Lung microvascular endothelial cell (primary cell): ENCODE measurements at regions not wholly inside any gene's neighbourhood (a gene's known extent, or its start where the extent isn't known, plus 50 kb on each side); places are given as distances from the start of the nearest gene placed in this dataset.
"Not testable (repeated sequence)": the region's sequence is repeated elsewhere in the genome, so short reads cannot be mapped to it uniquely, and the experiment has no call there.

ENCODE experiments used
- DNase-seq, 2 donors: peaks; one replicate each; pipeline versions ENCODE4 v3.0.0 to v3.0.0-alpha.2; 2010; ENCODE audit warnings: low read depth in 2 of 2

DNA sequence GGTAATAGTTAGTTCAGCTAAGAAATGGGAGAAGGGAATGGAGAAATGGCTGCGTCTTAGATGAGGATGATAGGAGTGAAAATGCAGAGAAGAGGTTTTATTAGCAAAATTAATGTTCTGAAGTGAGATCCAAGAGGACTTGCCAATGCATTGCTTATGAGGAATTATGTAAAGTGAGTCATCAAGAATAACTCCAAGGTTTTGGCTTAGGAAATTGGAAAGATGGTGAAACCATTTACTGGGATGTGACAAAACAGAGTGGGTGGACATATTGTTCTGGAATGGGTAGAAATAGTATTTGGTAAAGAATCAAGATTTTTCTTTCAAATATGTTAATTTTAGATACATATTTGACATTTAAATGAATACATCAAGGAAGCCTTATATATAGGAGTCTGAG, 306.6 kb upstream of the CYRIA start:
- no peak for DNase-seq

DNA sequence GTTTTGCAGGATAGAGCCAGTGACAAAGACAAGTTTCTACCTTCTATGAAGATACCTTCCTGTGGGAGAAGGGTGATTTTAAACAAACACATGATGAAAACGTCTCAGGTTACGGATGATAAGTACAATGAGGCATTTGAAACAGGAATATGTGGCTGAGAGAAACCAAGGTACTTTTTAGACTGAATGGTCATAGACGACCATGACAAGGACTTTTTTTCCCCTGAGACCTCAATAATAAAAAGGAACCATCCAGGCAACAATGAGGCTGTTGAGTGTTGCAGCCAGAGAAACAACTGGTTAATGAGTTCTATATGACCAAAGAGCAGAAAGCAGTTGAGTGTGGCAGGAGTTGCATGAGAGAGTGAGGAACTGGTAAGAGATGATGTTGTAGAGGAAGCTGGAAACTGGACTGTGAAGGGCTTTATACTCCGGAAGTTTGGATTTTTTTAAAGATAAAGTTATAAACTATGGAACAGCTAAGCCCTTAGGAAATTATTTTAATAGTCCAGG, 306.1 kb upstream of the CYRIA start:
- DNase-seq = no peak

DNA sequence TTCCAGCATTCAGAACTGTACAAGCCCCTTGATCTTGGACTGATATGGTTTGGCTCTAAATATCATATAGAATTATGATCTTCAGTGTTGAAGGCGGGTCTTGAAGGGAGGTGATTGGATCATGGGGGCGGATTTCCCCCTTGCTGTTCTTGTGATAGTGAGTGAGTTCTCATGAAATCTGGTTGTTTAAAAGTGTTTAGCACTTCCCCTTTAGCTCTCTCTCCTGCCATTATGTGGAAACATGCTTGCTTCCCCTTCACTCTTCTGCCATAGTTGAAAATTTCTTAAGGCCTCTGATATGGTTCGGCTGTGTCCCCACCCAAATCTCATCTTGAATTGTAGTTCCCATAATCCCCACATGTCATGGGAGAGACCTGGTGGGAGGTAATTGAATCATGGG, 305.3 kb upstream of the CYRIA start:
- DNase-seq = not testable (repeated sequence)

DNA sequence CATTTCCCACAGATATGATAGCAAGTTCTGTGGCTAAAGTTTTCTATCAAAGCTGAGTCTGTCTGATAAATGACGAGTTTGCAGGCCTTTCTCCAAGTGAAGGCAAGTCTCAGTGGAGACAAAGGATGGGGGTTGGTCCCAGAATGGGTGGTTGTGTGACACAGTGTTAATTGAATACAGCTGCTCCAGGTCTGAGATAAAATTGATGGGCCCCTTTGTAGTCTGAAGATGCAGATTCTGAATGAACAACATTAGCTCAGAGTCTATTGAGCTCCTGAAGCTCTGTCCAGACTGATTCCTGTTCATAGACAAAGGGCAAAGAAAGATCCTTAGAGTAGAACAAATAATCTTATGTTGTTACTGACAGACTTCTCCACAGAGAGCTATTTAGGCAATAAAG, 296.9 kb upstream of the CYRIA start:
- no peak for DNase-seq

DNA sequence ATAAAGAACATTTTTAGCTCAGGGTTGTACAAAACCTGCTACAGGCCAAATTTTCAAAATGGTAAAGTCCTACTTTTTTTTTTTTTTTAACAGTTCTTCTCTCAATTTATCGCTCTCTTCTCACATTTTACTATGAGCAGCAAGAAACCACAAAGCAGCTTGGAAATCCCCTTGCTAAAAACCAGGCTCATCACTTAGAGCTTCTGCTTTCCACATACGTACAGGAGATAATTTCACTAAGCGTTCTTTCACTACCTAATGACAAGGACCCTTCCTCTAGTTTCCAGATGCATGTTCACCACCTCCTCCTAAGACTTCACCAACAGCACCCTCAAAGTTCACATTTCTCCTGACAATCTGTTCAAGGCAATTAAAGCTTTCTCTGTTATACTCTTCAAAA, 294.9 kb upstream of the CYRIA start:
- no peak for DNase-seq

DNA sequence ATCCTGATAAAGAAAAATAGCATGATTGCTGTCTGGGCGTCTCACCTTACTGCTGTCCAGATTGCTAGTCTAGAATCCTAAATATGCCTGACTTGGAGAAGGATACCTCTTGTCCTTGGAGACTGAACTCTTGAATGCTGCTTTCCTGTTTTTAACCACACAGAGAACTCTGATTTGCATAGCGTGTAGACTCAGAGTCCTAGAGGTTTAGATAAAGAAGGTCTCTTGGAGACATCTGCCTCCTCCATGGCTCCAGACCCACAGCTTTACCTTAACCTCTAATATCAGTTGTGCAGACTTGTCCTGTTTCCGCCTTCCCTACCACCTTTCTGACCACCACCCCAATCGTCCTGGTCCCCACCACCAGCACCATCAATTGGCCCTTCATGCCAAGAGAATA, 292.6 kb upstream of the CYRIA start:
- no peak for DNase-seq

DNA sequence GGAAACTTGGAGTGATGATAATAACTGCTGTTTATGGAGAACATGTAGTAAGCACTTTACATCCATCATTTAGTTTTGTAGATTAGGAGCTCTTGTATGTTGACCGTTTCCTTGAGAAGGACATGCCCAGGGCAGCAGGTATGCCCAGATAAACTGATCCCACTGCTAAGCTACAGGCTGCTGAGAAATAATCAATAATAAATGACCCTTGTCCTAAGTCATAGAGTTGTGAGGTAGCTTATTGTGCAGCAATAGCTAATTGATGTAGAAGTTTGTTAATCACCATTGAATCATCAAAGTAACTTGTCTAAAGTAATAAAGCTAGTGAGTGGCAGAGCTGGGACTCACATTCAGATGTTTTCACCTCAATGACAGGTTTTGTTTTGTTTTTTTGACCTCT, 287.2 kb upstream of the CYRIA start:
- no peak for DNase-seq

DNA sequence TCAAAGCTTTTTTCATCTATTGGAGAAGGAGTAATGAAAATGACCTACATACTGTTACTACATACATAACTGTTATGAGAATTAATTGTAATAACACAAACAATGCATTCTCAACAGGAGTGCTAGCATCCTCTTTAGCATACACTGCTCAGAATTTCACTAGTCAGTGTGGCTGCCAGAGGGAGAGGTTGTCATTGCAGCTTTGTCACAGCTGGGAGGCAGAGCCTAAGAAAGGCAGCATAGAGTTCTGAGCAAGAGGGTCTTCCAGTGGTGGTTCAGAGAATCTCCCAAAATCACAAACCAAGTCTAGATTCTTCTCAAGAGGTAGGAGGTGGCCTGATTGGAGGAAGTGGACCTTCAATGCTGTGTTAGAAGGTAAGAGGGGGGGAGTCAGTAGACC, 286.7 kb upstream of the CYRIA start:
- DNase-seq = no peak

DNA sequence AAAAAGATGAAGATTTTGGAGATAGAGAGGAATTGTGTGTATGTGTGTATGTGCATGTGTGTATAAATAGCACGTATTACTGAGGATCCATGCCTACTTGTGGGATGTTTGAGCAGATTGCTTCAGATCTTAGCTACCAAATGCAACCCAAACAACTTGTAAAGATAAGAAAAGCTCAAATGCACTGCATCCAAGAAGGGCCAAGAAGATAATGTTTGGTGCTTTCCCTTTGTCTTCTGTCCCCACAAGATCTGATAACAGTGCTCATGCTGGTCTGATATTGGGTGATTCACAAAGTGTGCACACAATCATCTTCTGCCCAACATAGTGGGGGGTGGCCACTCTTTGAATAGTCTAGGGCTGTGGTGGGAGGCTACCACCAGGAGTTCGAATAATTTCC, 284.8 kb upstream of the CYRIA start:
- DNase-seq = no peak

DNA sequence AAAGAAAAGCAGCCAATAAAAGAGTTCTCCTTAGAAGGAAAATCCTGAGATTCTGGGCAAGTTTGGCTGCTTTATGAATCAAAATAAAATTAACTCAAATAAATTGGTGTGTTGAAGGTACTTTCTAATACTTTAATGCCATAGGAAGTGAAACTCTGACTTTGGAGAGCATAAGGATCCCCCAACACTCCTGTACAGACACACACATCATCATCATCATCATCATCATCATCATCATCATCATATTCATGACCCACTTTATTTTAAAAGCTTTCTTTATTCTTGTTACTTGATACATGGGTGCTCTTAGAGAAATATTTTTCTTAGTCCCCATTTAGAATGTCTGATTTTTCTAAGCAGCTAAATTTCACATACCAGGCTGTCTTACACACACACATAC, 283.1 kb upstream of the CYRIA start:
- DNase-seq = no peak

DNA sequence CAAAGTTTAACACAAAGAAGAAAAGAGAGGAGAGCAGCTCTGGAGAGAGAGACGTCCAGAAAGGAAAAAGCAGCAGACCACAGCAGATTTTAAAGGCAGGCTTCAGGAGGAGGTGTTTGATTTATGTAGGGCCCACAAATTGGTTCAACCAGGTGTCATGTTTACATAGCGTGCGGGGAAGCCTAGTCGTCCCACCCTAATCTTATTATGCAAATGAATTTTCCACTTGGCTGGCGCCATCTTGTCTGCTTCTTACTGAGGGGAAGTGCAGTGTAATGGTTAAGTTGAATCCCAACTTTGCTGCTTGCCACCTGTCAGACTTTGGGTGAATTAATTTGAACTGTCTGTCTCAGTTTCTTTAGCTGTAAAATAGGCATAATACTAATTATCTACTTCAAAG, 282.4 kb upstream of the CYRIA start:
- DNase-seq = no peak

DNA sequence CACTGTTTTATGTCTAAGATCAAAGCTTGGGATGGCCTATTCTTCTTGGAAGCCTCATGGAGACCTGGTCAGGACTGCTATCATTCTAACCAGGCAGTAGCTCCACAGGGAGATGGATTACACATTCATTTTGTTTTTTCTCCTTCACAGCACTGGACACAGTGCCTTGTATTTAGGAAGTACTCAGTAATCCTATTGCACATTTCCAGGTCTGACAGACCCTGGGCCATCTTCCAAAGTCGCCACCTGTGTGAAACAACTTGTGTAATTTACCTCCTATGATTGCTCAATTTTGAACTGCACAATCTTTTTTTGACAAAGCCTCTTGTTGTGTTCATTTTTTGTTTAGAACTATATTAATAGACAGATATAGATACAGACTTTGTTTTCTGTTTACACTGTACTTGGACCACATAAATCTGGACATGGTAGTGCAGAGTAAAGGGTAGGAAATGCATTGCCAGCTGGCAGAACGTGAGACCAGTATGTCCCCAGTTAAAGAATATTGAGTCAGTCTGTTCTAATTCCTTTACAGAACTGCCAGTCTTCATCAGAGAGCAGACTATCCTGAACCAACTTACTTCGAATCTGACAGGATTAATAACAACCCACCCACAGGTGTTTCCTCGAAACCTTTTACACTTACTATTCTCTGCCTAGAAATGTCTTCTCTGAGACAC, 277.8 kb upstream of the CYRIA start:
- no peak for DNase-seq

DNA sequence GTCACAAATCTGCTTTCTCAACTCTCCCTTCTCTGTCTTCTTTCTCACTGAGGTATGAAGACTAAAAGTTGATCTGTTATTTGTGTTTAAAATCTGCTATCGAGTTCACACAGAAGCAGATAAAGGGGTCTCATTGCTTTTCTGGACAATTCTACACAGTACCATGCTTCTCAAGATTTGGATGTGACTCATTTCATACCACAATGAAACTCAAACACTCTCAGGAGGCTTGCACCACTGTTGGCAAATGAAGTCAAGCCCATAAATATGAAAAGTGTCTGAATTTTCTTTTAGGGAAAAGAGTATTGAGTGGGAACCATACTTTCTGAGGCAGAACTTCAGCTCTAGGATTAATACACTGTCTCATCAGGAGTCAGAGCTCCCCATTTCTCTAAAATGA, 274.6 kb upstream of the CYRIA start:
- DNase-seq = no peak

DNA sequence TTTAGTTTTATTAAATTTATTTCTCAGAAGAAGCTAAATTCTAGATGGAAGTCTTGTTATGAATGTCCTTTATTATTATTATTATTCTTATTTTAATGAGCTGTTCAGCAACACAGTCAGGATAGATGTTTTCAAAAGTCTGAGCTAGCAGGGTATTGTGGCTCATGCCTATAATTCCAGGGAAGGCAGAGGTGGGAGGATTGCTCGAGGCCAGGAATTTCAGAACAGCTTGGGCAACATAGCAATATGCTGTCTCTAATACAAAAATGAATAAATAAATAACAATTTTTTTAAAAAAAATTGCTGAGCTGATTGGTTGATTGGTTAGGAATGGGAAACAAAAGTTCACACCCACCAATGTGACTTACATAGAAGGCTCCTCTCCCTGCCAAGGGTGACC, 274.1 kb upstream of the CYRIA start:
- no peak for DNase-seq

DNA sequence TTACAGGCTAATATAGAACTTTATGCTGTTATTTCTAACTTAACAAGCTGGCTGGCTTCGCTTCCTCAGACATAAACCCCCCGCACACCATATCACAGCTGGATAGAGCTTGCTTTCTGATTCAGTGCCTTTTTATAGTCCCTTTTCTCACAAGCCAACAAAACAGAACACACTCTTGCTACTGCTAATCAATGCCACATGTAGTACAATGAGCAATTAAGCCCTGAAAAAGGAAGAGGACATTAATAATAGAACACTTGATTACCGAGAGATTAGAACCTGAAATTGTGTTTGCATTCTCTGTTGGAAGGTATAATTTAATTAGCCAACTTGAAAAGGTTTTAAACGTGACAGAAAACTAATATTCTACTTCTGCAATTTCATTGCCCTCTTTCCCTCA, 267.7 kb upstream of the CYRIA start:
- DNase-seq = no peak

DNA sequence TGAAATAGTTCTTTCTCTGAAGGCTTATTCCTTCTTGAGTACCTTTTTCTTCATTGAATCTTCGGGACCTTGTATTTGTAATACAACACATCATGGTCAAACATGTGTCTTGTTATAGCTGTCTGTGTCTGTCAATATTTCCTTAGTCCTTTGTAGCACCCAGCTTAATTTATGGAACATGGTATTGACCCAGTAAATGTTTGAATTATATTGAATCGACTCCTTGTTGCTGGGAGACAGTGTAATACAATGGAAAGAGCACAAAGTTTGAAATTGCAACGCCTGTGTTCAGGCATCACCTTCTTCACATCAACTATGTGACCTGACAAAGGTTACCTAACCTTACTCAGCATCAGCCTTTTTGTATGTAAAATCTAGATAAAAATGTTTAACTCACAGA, 267.2 kb upstream of the CYRIA start:
- no peak for DNase-seq

DNA sequence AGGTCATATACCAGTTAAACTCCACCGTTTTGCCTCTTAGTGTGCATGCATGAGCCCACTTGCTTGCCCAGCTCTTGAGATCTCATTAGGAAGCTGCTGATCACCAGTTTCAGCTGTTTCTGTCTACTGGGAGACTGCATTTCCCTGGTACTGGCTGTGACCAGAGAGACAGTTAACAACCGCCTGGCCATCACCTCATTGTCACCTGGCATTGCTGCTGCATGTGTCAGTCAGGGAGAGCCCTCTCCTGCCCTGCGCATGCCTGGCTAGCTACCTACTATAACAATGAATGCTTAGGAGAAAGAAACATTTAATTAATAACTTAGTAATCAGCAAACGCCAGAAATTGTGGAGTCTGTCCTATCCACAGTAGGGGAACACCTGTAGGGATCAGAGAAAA, 265.8 kb upstream of the CYRIA start:
- no peak for DNase-seq

DNA sequence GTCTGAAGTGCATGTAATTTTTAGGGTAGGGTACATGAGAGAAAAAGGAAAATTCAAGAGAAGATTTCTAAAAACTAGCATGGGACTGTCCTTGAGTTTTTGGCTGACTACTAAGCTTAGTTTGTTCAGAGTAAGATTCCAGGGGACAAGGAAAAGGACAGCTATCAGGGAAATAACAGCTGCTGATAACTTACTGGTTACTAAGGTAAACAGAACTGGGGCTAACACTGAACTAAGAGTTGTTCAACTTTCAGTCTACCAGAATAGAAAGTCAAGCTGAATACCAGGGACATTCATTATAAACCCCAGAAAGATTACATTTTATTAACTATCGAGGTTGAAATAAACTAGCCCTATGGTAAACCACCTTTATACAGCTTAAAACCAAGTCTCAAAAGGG, 261.8 kb upstream of the CYRIA start:
- DNase-seq = no peak

DNA sequence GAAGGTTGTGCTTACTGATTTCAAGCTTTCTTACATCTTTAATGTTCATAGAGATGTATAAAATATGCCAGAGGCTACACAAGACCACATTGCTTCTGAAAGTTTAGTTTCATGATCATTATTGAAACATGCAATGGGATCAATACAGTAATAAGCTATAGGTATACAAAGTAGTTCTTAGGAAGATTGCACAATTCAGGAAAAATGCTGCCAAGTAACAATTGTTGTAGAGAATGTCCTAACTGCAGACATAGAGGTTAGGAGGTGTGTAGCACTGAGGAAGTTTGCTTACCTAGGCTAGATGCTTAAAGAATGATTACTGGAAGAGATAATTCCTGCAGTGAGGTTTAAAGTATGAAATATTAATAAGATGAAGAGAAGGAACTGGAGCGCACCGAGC, 259.5 kb upstream of the CYRIA start:
- no peak for DNase-seq

DNA sequence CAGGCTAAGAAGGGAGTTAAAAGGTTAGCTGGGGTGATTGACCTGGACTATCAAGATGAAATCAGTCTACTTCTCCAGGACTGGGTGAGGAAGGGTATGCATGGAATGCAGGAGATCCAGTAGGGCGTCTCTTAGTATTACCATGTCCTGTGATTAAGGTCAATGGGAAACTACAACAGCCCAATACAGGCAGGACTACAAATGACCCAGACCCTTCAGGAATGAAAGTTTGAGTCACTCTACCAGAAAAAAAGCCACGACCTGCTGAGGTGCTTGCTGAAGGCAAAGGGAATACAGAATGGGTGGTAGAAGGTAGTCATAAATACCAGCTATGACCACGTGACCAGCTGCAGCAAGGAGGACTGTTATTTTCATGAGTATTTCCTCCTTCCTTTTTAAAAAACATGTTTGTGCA, 249.7 kb upstream of the CYRIA start:
- DNase-seq = not testable (repeated sequence)

DNA sequence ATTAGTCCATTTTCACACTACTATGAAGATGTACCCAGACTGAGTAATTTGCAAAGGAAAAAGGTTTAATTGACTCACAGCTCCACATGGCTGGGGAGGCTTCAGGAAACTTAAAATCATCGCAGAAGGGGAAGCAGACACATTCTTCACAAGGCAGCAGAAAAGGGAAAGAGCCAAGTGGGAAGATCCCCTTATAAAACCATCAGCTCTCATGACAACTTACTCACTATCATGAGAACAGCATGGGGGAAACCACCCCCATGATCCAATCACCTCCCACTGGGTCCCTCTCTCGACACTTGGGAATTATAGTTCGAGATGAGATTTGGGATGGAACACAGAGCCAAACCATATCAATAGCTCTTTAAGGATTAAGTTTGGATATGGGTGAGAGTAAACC, 246.1 kb upstream of the CYRIA start:
- DNase-seq = no peak

DNA sequence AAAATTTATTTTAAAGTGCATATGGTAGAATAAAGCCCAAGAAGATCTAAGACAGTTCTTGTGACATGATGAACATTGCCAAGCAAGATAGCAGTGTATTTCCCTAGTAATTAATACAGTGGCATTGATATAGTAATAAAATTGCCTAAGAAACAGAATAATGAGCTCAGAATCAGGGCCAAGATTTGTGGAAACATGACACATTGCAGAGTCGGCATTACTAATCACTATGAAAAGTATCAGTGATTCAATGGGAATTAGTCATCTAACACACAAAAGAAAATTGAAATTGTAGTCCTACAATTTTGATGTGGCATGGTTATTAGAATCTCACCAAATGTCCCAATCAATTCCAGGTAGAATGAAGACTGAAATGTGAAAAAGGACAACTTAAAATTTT, 243.0 kb upstream of the CYRIA start:
- no peak for DNase-seq

DNA sequence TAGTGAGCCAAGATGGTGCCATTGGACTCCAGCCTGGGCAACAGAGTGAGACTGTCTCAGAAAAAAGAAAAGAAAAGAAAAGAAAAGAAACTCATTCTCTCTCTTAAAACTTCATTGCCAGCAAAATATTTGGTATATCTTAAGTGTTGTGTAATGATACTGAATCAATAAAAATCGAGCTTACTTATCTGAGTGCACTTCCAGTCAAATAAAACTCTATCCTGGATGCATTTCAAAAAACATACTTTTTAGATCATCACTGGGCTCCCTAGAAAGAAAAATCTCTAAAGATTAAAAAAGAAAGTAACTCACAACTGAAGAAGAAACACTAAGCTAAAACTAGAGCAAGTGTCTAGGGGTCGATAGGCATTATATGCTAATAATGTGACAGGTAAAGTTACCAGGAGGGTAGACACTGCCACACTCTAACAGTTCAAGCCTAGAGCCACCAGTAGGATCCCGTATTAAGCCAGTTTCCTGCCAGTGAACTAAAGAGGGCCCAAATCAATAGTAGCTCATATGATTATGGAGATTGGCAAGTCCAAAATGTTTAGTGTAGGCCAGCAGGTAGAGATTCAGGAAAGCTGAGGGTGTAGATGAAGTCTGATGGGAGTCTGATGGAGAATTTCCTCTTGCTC, 242.1 kb upstream of the CYRIA start:
- no peak for DNase-seq

DNA sequence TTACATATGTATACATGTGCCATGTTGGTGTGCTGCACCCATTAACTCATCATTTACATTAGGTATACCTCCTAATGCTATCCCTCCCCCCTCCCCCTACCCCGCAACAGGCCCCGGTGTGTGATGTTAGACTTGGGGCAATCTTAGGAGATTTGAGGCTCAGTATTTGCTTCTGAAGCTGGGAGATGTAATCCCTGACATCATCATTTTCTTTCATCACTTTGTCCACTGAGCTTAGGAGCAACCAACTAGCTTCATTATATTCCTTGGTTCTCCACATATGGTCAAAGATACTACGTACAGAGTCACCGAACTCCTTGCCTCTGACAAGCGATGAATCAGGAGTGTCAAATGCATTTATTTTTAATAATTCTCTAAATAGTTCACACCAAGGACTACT, 239.7 kb upstream of the CYRIA start:
- DNase-seq = not testable (repeated sequence)
